ENCODE measurements at regions not wholly inside any gene's neighbourhood (a gene's known extent, or its start where the extent isn't known, plus 50 kb on each side); places are given as distances from the start of the nearest gene placed in this dataset.

DNA sequence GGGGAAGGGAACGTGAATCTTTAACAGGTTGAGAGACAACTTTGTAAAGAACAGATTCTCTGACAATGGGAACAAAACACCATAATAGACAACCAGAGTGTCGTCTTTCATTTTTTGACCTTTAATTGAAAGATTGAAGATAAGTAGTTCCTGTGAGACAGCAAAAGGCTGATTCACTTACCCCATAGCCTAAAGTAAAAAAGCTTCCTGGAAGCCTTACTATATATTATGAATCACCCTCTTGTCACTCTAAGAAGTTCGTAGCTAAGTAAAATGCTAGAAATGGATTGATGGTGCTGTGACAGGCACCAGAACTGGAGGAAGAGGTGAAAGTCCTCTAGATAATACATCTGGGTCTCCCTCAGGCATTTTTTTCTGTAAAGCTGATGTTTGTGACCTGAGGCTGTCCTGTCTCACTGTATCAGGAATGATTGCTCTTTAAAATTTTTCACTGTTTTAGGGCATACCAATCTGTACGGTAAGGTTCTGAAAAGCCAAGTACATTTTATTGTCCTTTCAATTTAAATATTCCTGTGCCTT is 824.6 kb upstream of the SEMA6D start:
- no peaks in the 10 kb centered on the region for H3K27me3 ChIP-seq (ENCODE audit: control insufficient read depth, insufficient read depth, low read length)
- H3K4me3 ChIP-seq (ENCODE audit: low read length) = no peak overlapping the region
- H3K36me3 ChIP-seq (ENCODE audit: insufficient read depth, low read length) = no peaks in the 10 kb centered on the region
- H3K4me1 ChIP-seq (ENCODE audit: control insufficient read depth, insufficient read depth, low read length) = no peaks in the 10 kb centered on the region
- peaks cover 8% of the 10 kb centered on the region for H3K9me3 ChIP-seq (replicated peaks; ENCODE audit: low read length)
- H3K4me2 ChIP-seq (ENCODE audit: low read length) = no peak overlapping the region
- no peak overlapping the region for H3K9ac ChIP-seq (ENCODE audit: low read depth, low read length)

DNA sequence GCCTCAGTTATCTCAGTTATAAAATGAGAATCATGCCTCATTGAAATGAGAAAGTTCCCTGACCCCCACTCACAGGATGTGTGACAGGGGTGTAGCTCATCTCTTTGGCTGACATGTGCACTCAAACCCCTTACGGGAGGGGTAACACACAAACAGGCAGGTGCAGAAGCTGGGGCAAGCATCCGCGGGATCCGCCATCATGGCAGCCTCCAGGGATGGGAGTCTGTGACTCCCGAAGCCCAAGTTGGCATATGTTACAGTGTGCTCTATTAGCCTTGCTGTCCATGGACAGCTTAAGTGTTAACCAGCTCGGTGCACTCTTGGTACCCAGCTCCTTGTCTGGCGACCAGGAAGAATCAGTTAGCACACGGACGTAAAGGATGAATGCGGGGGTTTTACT is 822.7 kb upstream of the SEMA6D start:
- H3K36me3 ChIP-seq (ENCODE audit: insufficient read depth, low read length) = no peaks in the 10 kb centered on the region
- peaks cover 10% of the 10 kb centered on the region for H3K9me3 ChIP-seq (replicated peaks; ENCODE audit: low read length)
- H3K4me2 ChIP-seq (ENCODE audit: low read length) = no peak overlapping the region
- H3K4me3 ChIP-seq (ENCODE audit: low read length) = no peak overlapping the region
- H3K9ac ChIP-seq (ENCODE audit: low read depth, low read length) = no peak overlapping the region
- no peaks in the 10 kb centered on the region for H3K4me1 ChIP-seq (ENCODE audit: control insufficient read depth, insufficient read depth, low read length)
- H3K27me3 ChIP-seq (ENCODE audit: control insufficient read depth, insufficient read depth, low read length) = no peaks in the 10 kb centered on the region

DNA sequence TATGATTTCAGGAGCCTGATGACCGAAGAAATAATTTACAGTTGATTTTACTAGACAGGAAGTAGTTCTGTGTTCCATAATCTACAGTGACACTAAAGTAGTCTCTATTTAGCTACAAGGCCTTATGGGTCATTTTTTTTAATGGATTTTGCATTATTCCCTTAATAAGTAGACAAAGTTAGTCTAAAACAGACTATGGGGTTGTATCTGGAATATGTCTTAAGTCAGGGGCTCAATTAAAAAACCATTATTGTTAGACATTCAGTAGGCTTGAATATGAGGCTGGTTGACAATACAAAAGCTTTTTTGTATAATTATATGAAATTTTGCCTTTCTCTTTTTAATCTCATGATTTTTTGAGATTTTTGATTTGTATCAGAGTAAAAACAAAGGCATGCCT is 820.0 kb upstream of the SEMA6D start:
- H3K4me3 ChIP-seq (ENCODE audit: low read length) = no peak overlapping the region
- no peak overlapping the region for H3K4me2 ChIP-seq (ENCODE audit: low read length)
- peaks cover 7% of the 10 kb centered on the region for H3K9me3 ChIP-seq (replicated peaks; ENCODE audit: low read length)
- H3K9ac ChIP-seq (ENCODE audit: low read depth, low read length) = no peak overlapping the region
- no peaks in the 10 kb centered on the region for H3K27me3 ChIP-seq (ENCODE audit: control insufficient read depth, insufficient read depth, low read length)
- H3K4me1 ChIP-seq (ENCODE audit: control insufficient read depth, insufficient read depth, low read length) = no peaks in the 10 kb centered on the region
- no peaks in the 10 kb centered on the region for H3K36me3 ChIP-seq (ENCODE audit: insufficient read depth, low read length)

DNA sequence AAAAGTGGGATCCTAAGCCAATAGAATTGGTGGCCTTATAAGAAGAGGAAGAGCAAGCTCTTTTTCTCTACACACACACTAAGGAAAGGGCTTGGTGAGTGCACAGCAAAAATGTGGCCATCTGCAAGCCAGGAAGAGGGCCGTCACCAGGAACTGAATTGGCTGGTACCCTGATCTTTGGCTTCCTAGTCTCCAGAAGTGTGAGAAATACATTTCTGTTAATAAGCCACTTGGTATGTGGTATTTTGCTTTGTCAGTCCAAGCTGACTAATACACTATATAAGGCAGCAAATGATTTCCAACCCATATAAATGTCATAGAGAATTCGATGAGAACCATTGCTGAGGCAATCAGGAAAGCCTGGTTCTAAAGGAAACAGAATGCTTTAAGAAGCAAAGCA is 816.3 kb upstream of the SEMA6D start:
- Histone ChIP-seq H3K9me3 (replicated peaks; ENCODE audit: low read length) (peaks cover 6% of the 10 kb centered on the region), H3K36me3 (ENCODE audit: insufficient read depth, low read length) (no peaks in the 10 kb centered on the region), H3K4me3 (ENCODE audit: low read length) (no peak overlapping the region), H3K27me3 (ENCODE audit: control insufficient read depth, insufficient read depth, low read length) (no peaks in the 10 kb centered on the region), H3K4me1 (ENCODE audit: control insufficient read depth, insufficient read depth, low read length) (no peaks in the 10 kb centered on the region), H3K4me2 (ENCODE audit: low read length) (no peak overlapping the region), H3K9ac (ENCODE audit: low read depth, low read length) (no peak overlapping the region)

DNA sequence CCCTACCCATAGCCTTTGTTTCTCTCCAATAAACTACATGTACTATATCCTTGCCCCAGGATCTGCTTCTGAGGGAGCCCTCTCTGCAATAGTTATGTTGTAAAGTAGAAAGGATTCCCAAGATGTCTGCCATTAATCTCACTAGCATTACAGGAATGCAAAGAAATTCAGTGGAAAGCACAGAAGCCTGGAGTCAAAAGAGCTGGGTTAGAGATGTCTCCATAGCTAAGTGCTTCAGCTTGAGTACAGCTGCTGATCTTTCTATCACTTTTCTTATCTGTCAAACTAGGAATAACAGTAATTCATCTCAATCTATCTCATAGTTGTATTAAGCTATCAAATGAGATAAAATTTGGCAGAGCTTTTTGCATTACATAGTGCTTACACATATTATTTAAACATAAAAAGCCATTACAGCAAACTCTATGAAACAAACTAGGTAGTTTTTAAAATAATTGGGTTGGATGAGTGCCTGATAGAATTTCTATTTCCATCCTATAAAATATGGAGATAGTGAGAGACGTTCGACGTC is 799.5 kb upstream of the SEMA6D start:
- Histone ChIP-seq H3K36me3 (ENCODE audit: insufficient read depth, low read length) (no peaks in the 10 kb centered on the region), H3K4me3 (ENCODE audit: low read length) (no peak overlapping the region), H3K9me3 (replicated peaks; ENCODE audit: low read length) (peaks cover 4% of the 10 kb centered on the region), H3K27me3 (ENCODE audit: control insufficient read depth, insufficient read depth, low read length) (no peaks in the 10 kb centered on the region), H3K9ac (ENCODE audit: low read depth, low read length) (no peak overlapping the region), H3K4me2 (ENCODE audit: low read length) (no peak overlapping the region), H3K4me1 (ENCODE audit: control insufficient read depth, insufficient read depth, low read length) (no peaks in the 10 kb centered on the region)

DNA sequence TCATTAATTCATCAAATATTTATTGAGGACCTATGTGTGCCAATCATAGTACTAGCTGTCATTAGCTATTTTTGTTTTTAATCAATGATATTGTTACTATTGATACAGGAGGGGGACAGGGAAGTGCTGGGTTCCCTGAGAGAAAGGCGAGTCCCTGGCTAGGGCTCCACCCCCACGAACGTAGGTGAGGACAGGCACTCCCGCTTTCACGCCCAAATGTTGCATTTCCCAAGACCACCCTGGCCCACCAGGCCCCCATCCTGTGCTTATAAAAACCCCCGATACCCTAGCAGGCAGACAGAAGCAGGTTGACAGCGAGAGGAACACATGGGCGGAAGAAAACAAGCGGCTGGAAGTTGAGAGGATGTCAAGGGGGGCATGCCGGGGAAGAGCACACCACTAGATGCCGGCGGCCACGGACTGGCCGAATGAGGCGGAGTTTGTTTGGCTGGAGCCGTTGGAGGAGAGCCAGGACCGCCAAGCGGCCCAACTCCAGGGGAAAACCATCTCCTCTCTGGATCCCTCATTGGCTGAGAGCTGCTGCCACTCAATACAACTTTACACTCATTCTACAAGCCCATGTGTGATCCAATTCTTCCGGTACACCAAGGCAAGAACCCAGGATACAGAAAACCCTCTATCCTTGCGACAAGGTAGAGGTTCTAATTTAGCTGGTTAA is 798.7 kb upstream of the SEMA6D start:
- H3K4me1 ChIP-seq (ENCODE audit: control insufficient read depth, insufficient read depth, low read length) = no peaks in the 10 kb centered on the region
- H3K4me3 ChIP-seq (ENCODE audit: low read length) = no peak overlapping the region
- peaks cover 4% of the 10 kb centered on the region for H3K9me3 ChIP-seq (replicated peaks; ENCODE audit: low read length)
- no peaks in the 10 kb centered on the region for H3K36me3 ChIP-seq (ENCODE audit: insufficient read depth, low read length)
- no peaks in the 10 kb centered on the region for H3K27me3 ChIP-seq (ENCODE audit: control insufficient read depth, insufficient read depth, low read length)
- H3K9ac ChIP-seq (ENCODE audit: low read depth, low read length) = no peak overlapping the region
- H3K4me2 ChIP-seq (ENCODE audit: low read length) = no peak overlapping the region

DNA sequence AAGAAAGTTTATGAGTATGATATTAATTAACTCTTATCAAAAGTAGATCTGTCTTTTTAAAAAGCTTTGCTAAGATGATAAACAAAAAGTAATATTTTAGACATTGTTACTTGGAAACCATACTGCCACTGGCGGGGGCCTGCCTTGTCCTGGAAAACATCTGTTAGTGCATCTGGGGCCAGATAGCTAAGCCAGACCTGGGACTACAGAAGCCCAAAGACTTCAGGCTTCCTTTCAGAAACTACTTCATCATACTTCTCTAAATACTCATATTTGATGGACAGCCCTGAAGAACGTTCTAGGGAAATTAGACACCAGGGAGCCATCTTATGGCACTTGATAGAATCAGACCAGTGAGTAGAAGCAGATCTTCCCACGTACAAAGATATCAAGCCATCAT is 795.4 kb upstream of the SEMA6D start:
- Histone ChIP-seq H3K4me1 (ENCODE audit: control insufficient read depth, insufficient read depth, low read length) (no peaks in the 10 kb centered on the region), H3K36me3 (ENCODE audit: insufficient read depth, low read length) (no peaks in the 10 kb centered on the region), H3K9me3 (replicated peaks; ENCODE audit: low read length) (no peaks in the 10 kb centered on the region), H3K4me2 (ENCODE audit: low read length) (no peak overlapping the region), H3K4me3 (ENCODE audit: low read length) (no peak overlapping the region), H3K27me3 (ENCODE audit: control insufficient read depth, insufficient read depth, low read length) (no peaks in the 10 kb centered on the region), H3K9ac (ENCODE audit: low read depth, low read length) (no peak overlapping the region)

DNA sequence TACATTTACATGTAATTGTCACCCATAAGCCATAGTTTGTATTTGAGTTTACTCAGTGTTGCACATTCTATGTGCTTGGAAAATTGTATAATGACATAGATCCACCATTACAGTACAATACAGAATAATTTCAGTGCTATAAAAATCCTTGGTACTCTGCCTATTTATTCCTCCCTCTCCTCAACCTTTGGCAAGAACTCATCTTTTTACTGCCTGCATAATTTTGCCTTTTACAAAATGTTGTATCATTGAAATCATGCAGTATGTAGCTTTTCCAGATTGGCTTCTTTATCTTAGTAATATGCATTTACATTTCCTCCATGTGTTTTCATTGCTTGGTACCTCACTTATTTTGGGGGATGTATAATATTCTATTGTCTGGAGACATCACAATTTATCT is 786.9 kb upstream of the SEMA6D start:
- Histone ChIP-seq H3K9ac (ENCODE audit: low read depth, low read length) (no peak overlapping the region), H3K36me3 (ENCODE audit: insufficient read depth, low read length) (no peaks in the 10 kb centered on the region), H3K9me3 (replicated peaks; ENCODE audit: low read length) (peaks cover 6% of the 10 kb centered on the region), H3K27me3 (ENCODE audit: control insufficient read depth, insufficient read depth, low read length) (no peaks in the 10 kb centered on the region), H3K4me1 (ENCODE audit: control insufficient read depth, insufficient read depth, low read length) (no peaks in the 10 kb centered on the region), H3K4me2 (ENCODE audit: low read length) (no peak overlapping the region), H3K4me3 (ENCODE audit: low read length) (no peak overlapping the region)

DNA sequence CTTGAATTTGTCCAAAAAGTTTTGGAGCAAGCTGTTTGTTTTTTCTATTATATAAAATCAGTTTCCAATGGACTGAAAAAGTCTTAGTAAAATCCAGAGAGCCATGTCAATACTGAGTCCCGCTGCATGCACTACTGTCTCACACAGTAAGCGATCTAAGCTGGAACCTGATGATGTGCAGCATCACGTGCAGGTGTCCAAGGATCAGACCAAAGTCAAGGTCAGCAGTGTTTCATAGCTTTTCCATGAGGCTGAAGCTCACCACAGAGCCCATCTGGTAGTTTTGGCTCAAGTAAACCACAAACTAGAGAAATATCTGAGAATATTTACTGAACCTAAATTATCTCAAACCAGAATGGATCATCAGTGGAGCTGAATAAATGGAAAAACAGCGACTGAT is 784.0 kb upstream of the SEMA6D start:
- H3K4me2 ChIP-seq (ENCODE audit: low read length) = no peak overlapping the region
- no peak overlapping the region for H3K4me3 ChIP-seq (ENCODE audit: low read length)
- no peak overlapping the region for H3K9ac ChIP-seq (ENCODE audit: low read depth, low read length)
- H3K36me3 ChIP-seq (ENCODE audit: insufficient read depth, low read length) = no peaks in the 10 kb centered on the region
- no peaks in the 10 kb centered on the region for H3K27me3 ChIP-seq (ENCODE audit: control insufficient read depth, insufficient read depth, low read length)
- H3K9me3 ChIP-seq (replicated peaks; ENCODE audit: low read length) = peaks cover 6% of the 10 kb centered on the region
- no peaks in the 10 kb centered on the region for H3K4me1 ChIP-seq (ENCODE audit: control insufficient read depth, insufficient read depth, low read length)

DNA sequence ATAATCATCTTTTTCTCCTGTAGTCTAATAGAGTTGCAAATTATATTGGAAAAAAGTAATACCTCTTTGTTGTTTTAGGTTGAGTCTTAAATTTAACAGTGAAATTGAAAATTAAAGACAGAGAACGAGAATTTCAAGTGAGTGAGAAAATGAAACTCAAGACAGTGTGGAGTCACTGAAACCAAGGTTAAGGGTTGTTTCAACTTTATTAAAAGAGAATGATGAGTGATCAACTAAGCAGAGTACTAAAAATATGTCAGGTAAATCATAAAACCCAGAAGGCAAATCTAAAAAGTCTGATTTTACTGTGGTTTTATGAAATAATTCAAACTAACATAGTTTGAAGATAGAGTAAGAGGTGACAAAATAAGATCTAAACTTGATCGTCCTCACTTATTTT is 782.5 kb upstream of the SEMA6D start:
- H3K9ac ChIP-seq (ENCODE audit: low read depth, low read length) = no peak overlapping the region
- peaks cover 6% of the 10 kb centered on the region for H3K9me3 ChIP-seq (replicated peaks; ENCODE audit: low read length)
- no peaks in the 10 kb centered on the region for H3K27me3 ChIP-seq (ENCODE audit: control insufficient read depth, insufficient read depth, low read length)
- no peaks in the 10 kb centered on the region for H3K36me3 ChIP-seq (ENCODE audit: insufficient read depth, low read length)
- no peaks in the 10 kb centered on the region for H3K4me1 ChIP-seq (ENCODE audit: control insufficient read depth, insufficient read depth, low read length)
- no peak overlapping the region for H3K4me2 ChIP-seq (ENCODE audit: low read length)
- no peak overlapping the region for H3K4me3 ChIP-seq (ENCODE audit: low read length)

DNA sequence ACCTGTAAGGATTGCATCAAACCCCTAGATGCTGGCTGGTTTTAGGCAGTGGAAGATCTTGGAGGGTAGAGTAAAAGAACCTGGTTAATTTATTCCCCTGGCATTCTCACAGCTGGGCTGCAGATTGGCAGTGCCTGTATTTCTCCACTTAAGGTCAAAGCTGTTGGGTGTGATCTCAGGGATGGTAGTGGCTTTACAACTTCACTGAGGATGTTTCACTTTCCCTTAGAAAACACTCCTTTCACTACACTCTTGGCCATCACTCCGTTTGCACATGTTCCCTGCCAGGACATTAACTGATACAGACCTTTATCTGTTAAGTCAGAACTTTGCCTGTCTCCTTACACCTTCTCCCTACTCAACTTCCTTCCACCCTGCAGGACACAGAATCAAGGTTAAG is 779.1 kb upstream of the SEMA6D start:
- Histone ChIP-seq H3K4me2 (ENCODE audit: low read length) (no peak overlapping the region), H3K27me3 (ENCODE audit: control insufficient read depth, insufficient read depth, low read length) (no peaks in the 10 kb centered on the region), H3K9me3 (replicated peaks; ENCODE audit: low read length) (no peaks in the 10 kb centered on the region), H3K9ac (ENCODE audit: low read depth, low read length) (no peak overlapping the region), H3K4me3 (ENCODE audit: low read length) (no peak overlapping the region), H3K36me3 (ENCODE audit: insufficient read depth, low read length) (no peaks in the 10 kb centered on the region), H3K4me1 (ENCODE audit: control insufficient read depth, insufficient read depth, low read length) (no peaks in the 10 kb centered on the region)

DNA sequence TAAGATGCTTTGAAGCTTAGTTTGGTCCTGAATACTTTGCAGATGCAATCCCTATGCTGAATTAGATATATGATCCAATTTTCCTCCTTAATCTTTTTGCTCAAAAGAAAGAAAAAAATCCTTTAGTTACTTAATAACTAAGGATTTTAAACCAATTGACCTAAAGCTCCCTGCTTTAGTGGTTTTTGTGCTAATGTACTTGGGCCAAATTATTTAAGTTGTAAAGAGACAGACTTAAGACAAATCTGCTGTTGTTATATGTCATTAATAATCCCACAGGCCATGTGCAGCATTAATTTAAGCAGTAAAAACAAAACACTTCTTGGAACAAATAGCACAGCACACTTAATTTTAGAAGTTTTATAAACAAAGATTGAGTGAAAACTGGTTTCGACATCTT is 776.1 kb upstream of the SEMA6D start:
- H3K4me3 ChIP-seq (ENCODE audit: low read length) = no peak overlapping the region
- H3K36me3 ChIP-seq (ENCODE audit: insufficient read depth, low read length) = no peaks in the 10 kb centered on the region
- no peak overlapping the region for H3K9ac ChIP-seq (ENCODE audit: low read depth, low read length)
- H3K27me3 ChIP-seq (ENCODE audit: control insufficient read depth, insufficient read depth, low read length) = no peaks in the 10 kb centered on the region
- no peaks in the 10 kb centered on the region for H3K9me3 ChIP-seq (replicated peaks; ENCODE audit: low read length)
- no peaks in the 10 kb centered on the region for H3K4me1 ChIP-seq (ENCODE audit: control insufficient read depth, insufficient read depth, low read length)
- no peak overlapping the region for H3K4me2 ChIP-seq (ENCODE audit: low read length)

All from skeletal muscle satellite cell (primary cell).